ENCODE measurements at regions not wholly inside any gene's neighbourhood (a gene's known extent, or its start where the extent isn't known, plus 50 kb on each side); places are given as distances from the start of the nearest gene placed in this dataset.
"Not testable (repeated sequence)": the region's sequence is repeated elsewhere in the genome, so short reads cannot be mapped to it uniquely, and the experiment has no call there.

GRCh38 chr7:89655946-89656345 lies 498.3 kb upstream of the STEAP1 start:
- Mint-ChIP-seq H3K4me3 (no peak overlapping the region), H3K27ac (no peak overlapping the region), H3K36me3 (ENCODE audit: low read depth) (no peaks in the 10 kb centered on the region), H3K4me1 (ENCODE audit: low read depth) (no peaks in the 10 kb centered on the region), H3K27me3 (ENCODE audit: low read depth) (no peaks in the 10 kb centered on the region), H3K9me3 (no peaks in the 10 kb centered on the region)
- no peak for DNase-seq (ENCODE audit: low spot score)

GRCh38 chr7:89661876-89662275 lies 492.4 kb upstream of the STEAP1 start:
- DNase-seq (ENCODE audit: low spot score), result no peak

GRCh38 chr7:89666136-89666835 lies 488.0 kb upstream of the STEAP1 start:
- no peaks in the 10 kb centered on the region for H3K27me3 Mint-ChIP-seq (ENCODE audit: low read depth)
- no peak overlapping the region for H3K4me3 Mint-ChIP-seq
- H3K4me1 Mint-ChIP-seq (ENCODE audit: low read depth), result no peaks in the 10 kb centered on the region
- no peak overlapping the region for H3K27ac Mint-ChIP-seq
- H3K9me3 Mint-ChIP-seq, result no peaks in the 10 kb centered on the region
- no peak for DNase-seq (ENCODE audit: low spot score)
- H3K36me3 Mint-ChIP-seq (ENCODE audit: low read depth), result no peaks in the 10 kb centered on the region

More at GRCh38 chr7:89661876-89662275, 492.4 kb upstream of the STEAP1 start:
- H3K36me3 Mint-ChIP-seq (ENCODE audit: low read depth), result no peaks in the 10 kb centered on the region
- H3K27me3 Mint-ChIP-seq (ENCODE audit: low read depth), result no peaks in the 10 kb centered on the region
- no peaks in the 10 kb centered on the region for H3K9me3 Mint-ChIP-seq
- H3K4me3 Mint-ChIP-seq, result no peak overlapping the region
- no peaks in the 10 kb centered on the region for H3K4me1 Mint-ChIP-seq (ENCODE audit: low read depth)
- H3K27ac Mint-ChIP-seq, result no peak overlapping the region

- Mint-ChIP-seq H3K4me3 (no peak overlapping the region), H3K9me3 (no peaks in the 10 kb centered on the region), H3K27ac (no peak overlapping the region), H3K4me1 (ENCODE audit: low read depth) (no peaks in the 10 kb centered on the region), H3K36me3 (ENCODE audit: low read depth) (no peaks in the 10 kb centered on the region), H3K27me3 (ENCODE audit: low read depth) (no peaks in the 10 kb centered on the region)
- DNase-seq (ENCODE audit: low spot score), result no peak
Observed at GRCh38 chr7:89680161-89680560, 474.1 kb upstream of the STEAP1 start.

GRCh38 chr7:89681448-89681847 lies 472.8 kb upstream of the STEAP1 start:
- Mint-ChIP-seq H3K36me3 (ENCODE audit: low read depth) (no peaks in the 10 kb centered on the region), H3K4me1 (ENCODE audit: low read depth) (no peaks in the 10 kb centered on the region), H3K9me3 (no peaks in the 10 kb centered on the region), H3K27me3 (ENCODE audit: low read depth) (no peaks in the 10 kb centered on the region), H3K4me3 (no peak overlapping the region), H3K27ac (no peak overlapping the region)
- DNase-seq (ENCODE audit: low spot score), result no peak

- no peaks in the 10 kb centered on the region for H3K36me3 Mint-ChIP-seq (ENCODE audit: low read depth)
- DNase-seq (ENCODE audit: low spot score), result no peak
- H3K27ac Mint-ChIP-seq, result no peak overlapping the region
- H3K9me3 Mint-ChIP-seq, result no peaks in the 10 kb centered on the region
- H3K4me3 Mint-ChIP-seq, result no peak overlapping the region
- H3K27me3 Mint-ChIP-seq (ENCODE audit: low read depth), result no peaks in the 10 kb centered on the region
- H3K4me1 Mint-ChIP-seq (ENCODE audit: low read depth), result no peaks in the 10 kb centered on the region
Observed at GRCh38 chr7:89685287-89685686, 469.0 kb upstream of the STEAP1 start.

GRCh38 chr7:89687211-89687610 lies 467.1 kb upstream of the STEAP1 start:
- Mint-ChIP-seq H3K27ac (no peak overlapping the region), H3K27me3 (ENCODE audit: low read depth) (no peaks in the 10 kb centered on the region), H3K4me3 (no peak overlapping the region), H3K4me1 (ENCODE audit: low read depth) (no peaks in the 10 kb centered on the region), H3K9me3 (no peaks in the 10 kb centered on the region), H3K36me3 (ENCODE audit: low read depth) (no peaks in the 10 kb centered on the region)
- no peak for DNase-seq (ENCODE audit: low spot score)

- Mint-ChIP-seq H3K4me1 (ENCODE audit: low read depth) (no peaks in the 10 kb centered on the region), H3K4me3 (no peak overlapping the region), H3K9me3 (peaks cover 13% of the 10 kb centered on the region), H3K27me3 (ENCODE audit: low read depth) (no peaks in the 10 kb centered on the region), H3K27ac (no peak overlapping the region), H3K36me3 (ENCODE audit: low read depth) (no peaks in the 10 kb centered on the region)
- DNase-seq (ENCODE audit: low spot score), result no peak
Observed at GRCh38 chr7:89695241-89695640, 459.0 kb upstream of the STEAP1 start.

- H3K9me3 Mint-ChIP-seq, result no peaks in the 10 kb centered on the region
- H3K36me3 Mint-ChIP-seq (ENCODE audit: low read depth), result no peaks in the 10 kb centered on the region
- no peaks in the 10 kb centered on the region for H3K27me3 Mint-ChIP-seq (ENCODE audit: low read depth)
- H3K27ac Mint-ChIP-seq, result no peak overlapping the region
- DNase-seq (ENCODE audit: low spot score), result no peak
- H3K4me1 Mint-ChIP-seq (ENCODE audit: low read depth), result no peaks in the 10 kb centered on the region
- no peak overlapping the region for H3K4me3 Mint-ChIP-seq
Observed at GRCh38 chr7:89714131-89714530, 440.1 kb upstream of the STEAP1 start.

GRCh38 chr7:89718941-89719340 lies 435.3 kb upstream of the STEAP1 start:
- H3K4me1 Mint-ChIP-seq (ENCODE audit: low read depth); DNase-seq (ENCODE audit: low spot score); H3K27me3 Mint-ChIP-seq (ENCODE audit: low read depth); H3K36me3 Mint-ChIP-seq (ENCODE audit: low read depth); H3K4me3 Mint-ChIP-seq; H3K9me3 Mint-ChIP-seq; H3K27ac Mint-ChIP-seq: not testable (repeated sequence)

GRCh38 chr7:89728481-89728880 lies 425.8 kb upstream of the STEAP1 start:
- Mint-ChIP-seq H3K27ac (no peak overlapping the region), H3K36me3 (ENCODE audit: low read depth) (no peaks in the 10 kb centered on the region), H3K4me1 (ENCODE audit: low read depth) (no peaks in the 10 kb centered on the region), H3K9me3 (no peaks in the 10 kb centered on the region), H3K4me3 (no peak overlapping the region), H3K27me3 (ENCODE audit: low read depth) (no peaks in the 10 kb centered on the region)
- no peak for DNase-seq (ENCODE audit: low spot score)

- Mint-ChIP-seq H3K9me3 (no peaks in the 10 kb centered on the region), H3K4me3 (no peak overlapping the region), H3K4me1 (ENCODE audit: low read depth) (no peaks in the 10 kb centered on the region), H3K27me3 (ENCODE audit: low read depth) (no peaks in the 10 kb centered on the region), H3K36me3 (ENCODE audit: low read depth) (no peaks in the 10 kb centered on the region), H3K27ac (no peak overlapping the region)
- no peak for DNase-seq (ENCODE audit: low spot score)
Observed at GRCh38 chr7:89731751-89732445, 422.4 kb upstream of the STEAP1 start.

GRCh38 chr7:89738549-89738948 lies 415.7 kb upstream of the STEAP1 start:
- H3K27me3 Mint-ChIP-seq (ENCODE audit: low read depth), result no peaks in the 10 kb centered on the region
- H3K4me1 Mint-ChIP-seq (ENCODE audit: low read depth), result no peaks in the 10 kb centered on the region
- no peak overlapping the region for H3K27ac Mint-ChIP-seq
- H3K4me3 Mint-ChIP-seq, result no peak overlapping the region
- no peaks in the 10 kb centered on the region for H3K36me3 Mint-ChIP-seq (ENCODE audit: low read depth)
- no peak for DNase-seq (ENCODE audit: low spot score)
- H3K9me3 Mint-ChIP-seq, result no peaks in the 10 kb centered on the region

GRCh38 chr7:89757910-89758309 lies 396.4 kb upstream of the STEAP1 start:
- H3K4me3 Mint-ChIP-seq, result no peak overlapping the region
- no peaks in the 10 kb centered on the region for H3K4me1 Mint-ChIP-seq (ENCODE audit: low read depth)
- no peak overlapping the region for H3K27ac Mint-ChIP-seq
- H3K36me3 Mint-ChIP-seq (ENCODE audit: low read depth), result no peaks in the 10 kb centered on the region
- no peaks in the 10 kb centered on the region for H3K27me3 Mint-ChIP-seq (ENCODE audit: low read depth)
- DNase-seq (ENCODE audit: low spot score), result no peak
- H3K9me3 Mint-ChIP-seq, result no peaks in the 10 kb centered on the region

- Mint-ChIP-seq H3K4me1 (ENCODE audit: low read depth) (no peaks in the 10 kb centered on the region), H3K27me3 (ENCODE audit: low read depth) (no peaks in the 10 kb centered on the region), H3K27ac (no peak overlapping the region), H3K4me3 (no peak overlapping the region), H3K9me3 (no peaks in the 10 kb centered on the region), H3K36me3 (ENCODE audit: low read depth) (no peaks in the 10 kb centered on the region)
- no peak for DNase-seq (ENCODE audit: low spot score)
Observed at GRCh38 chr7:89760690-89761089, 393.6 kb upstream of the STEAP1 start.

All from T-helper 2 cell treated with Interferon-gamma antibody and Interleukin-4, amounts not matched to agents 5 μg/mL and 100 μg/mL, for 36 hours (primary cell).